Stimulated activated CD8-positive, alpha-beta memory T cell treated with anti-CD3 and anti-CD28 coated beads, Interleukin-15, amount 100 ng/mL, for 24 hours (primary cell): ENCODE measurements at regions not wholly inside any gene's neighbourhood (a gene's known extent, or its start where the extent isn't known, plus 50 kb on each side); places are given as distances from the start of the nearest gene placed in this dataset.

Experiments
- DNase-seq: peaks from one replicate; pipeline ENCODE4 v3.0.0-alpha.2; 2020; ENCODE audit warnings: low read depth

DNA sequence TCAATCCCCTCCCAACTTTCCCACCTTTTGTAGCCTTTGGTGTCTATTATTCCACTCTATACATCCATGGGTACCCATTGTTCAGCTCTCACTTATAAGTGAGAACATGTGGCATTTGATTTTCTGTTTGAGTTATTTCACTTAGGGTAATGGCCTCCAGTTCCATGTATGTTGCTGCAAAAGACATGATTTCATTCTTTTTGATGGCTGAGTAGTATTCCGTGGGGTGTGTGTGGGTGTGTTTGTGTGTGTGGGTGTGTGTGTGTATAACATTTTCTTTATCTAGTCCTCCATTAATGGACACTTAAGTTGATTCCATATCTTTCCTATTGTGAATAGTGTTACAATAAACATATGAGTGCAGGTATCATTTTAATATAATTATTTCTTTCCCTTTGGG is 157.5 kb upstream of the FSTL4 start:
- DNase-seq, result no peak

DNA sequence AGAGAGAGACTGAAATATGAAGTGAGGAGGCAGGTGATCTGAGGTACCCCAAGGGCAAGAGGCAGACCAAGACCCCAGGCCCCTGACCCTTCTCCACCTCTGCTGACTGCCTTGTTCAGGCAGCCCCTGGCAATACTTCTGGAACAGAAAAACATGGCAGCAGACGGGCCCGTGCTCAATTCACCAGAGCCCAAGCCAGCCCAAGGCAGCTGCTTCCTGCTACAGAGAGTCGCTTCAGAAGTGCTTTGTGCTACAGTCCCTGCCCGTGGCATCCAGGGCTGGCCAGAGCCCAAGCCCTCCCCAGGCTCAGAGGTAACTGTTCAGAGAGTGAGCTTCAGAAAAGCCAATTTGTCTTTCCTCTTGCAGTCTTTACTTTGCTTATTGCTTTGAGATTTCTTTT is 151.4 kb upstream of the FSTL4 start:
- no peak for DNase-seq

DNA sequence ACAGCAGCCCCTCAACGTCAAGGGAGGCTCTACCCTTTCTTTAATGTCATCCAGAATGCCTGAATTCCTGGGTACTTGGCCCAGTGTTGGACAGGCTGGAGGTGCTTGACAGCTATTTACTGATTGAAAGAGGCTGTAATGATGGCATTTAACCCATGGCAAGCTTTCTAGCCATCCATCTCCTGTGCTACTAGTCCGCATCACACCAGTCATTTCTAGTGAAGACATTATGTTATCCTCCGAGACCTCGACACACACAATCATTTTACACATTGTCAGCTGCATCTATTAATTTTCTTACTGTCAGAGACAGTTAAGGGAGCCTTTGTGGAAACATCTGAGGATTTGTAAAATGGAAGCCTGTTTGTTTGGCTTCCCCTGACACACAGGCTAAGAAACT is 149.3 kb upstream of the FSTL4 start:
- DNase-seq, result no peak

DNA sequence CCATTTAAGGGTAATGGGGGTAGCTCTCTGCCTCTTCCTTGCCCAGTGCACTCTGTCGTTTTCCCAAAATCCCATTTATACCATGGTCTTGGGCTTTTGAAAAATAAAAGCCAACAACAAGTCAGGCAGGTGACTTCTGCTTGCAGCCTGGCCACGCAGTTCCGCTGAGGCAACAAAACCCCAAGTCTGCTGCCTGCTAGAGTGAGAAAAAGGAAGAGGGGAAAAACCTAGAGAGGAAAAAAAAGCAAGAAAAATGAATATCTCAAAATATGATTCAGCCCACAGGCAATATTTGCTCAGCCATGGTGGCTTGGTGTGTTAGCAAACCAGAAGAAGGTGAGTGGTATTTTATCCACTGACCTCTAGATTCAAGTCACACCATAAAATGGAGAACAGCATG is 148.2 kb upstream of the FSTL4 start:
- DNase-seq, result no peak

DNA sequence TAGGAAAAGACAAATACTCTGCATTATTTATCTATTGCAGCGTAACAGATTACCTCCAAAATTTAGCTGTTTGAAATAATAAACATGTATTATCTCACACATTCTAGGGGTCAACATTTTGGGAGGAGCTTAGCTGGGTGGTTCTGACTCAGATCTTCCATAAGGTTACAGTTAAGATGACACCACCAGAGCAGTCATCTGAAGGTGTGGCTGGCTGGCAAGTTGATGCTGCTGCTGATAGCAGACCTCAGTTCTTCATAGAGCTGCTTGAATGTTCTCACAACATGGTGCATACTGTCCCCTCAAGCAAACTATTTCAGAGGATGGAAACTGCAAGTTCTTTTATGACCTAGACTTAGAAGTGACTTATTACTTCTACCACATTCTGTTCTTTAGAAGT is 146.3 kb upstream of the FSTL4 start:
- no peak for DNase-seq

DNA sequence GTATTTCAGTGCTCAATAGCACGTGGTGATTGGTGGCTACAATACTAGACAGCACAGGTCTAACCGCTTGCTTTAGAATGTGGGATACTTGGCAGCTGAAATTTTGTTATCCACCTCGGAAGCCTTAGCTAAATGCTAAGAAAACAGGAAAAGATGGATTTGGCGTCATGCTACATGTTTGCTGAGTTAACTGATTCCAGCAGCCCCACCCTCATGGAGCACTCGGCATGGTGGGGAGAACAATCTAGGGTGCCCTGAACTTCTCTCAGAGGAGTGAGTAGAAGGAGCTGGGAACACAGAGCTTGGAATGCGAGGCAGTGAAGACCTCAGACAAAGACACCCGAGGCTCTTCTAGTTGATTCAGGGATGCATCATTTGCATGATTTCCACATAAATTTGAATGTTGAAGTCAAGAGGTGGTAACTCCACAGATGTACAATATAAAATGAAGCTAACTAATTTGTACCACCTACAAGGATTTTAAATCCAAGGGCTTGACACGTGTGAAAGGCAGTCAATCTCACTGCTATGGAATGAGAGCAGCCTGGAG is 145.1 kb upstream of the FSTL4 start:
- no peak for DNase-seq

DNA sequence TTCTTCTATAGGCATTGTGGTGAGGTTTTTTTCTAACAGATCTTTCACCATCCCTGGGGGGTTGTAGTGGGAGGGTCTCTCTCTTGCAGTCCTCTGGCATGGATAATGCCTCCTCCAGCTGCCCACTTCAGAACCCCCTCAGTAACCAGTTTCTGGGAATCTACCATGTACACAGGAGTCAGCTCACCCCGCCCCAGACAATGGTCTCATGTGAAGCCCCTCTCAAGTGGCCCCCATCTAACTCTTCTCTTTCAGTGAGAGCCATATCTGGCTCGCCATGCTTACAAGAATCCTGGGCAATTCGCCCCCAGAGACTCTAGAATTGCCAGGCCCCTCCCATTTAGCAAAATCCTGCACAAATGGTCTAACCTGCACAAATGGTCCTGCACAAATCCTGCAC is 144.4 kb upstream of the FSTL4 start:
- DNase-seq, result no peak

DNA sequence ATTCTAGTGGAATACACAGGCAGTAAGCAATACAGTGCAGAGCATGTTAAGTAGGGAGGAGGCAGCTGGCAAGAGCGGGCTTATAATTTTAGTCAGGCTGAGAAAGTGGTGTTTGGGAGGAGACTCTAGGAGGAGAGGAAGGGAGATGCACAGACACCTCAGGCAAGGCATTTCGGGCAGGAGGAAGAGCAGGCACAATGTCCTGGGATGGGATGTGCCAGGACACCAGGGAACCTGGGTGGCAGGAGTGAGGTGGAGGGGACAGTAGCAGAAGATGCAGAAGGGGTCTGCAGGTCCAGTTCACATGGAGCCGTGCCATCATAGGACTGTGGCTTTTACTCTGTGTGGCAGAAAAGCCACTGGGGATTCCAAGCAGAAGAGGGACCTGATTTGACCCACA is 143.7 kb upstream of the FSTL4 start:
- no peak for DNase-seq

DNA sequence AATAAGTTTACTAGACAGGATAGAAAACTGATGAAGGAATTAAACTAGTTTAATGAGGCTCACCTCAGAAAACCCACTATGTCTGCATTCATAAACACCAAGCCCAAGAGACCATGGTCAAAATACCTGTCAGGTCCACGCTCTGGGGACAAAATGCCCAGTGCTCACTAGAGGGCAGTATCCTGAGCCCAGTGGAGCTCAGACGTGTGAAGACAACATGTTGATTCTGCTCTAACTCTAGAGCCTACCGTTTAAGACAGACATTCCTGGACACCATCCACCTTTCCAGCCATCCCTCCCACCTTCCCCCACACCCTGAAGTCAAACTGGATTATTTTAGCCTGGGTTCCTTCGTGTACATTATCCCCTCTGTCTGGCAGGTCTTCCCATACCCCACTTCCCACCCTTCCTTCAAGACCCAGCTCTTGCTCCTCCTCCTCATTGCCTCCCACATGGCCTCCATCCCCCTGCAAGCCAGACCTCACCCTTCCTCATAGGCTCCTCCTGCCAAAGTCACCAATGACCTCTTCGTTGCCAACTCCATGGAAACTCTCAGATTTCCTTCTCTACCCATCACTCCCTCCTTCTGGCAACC is 142.3 kb upstream of the FSTL4 start:
- no peak for DNase-seq

DNA sequence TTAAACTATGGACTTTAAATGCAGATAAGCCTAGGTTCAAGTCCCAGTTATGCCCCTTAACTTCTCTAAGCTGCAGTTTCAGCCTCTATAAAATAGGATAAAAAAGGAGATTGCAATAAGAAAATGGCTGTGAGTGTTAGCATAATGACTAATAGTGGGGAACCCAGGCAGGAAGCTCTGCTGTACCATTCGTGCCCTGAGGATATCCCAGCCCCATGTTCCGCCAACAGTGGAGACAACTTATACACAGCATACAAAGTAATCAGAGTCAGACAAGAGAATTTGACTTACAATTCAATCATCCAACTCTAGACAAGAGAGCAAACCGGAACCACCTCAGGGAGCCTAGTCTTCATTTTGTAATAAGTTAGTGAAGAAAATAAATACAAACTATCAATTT is 141.5 kb upstream of the FSTL4 start:
- no peak for DNase-seq

DNA sequence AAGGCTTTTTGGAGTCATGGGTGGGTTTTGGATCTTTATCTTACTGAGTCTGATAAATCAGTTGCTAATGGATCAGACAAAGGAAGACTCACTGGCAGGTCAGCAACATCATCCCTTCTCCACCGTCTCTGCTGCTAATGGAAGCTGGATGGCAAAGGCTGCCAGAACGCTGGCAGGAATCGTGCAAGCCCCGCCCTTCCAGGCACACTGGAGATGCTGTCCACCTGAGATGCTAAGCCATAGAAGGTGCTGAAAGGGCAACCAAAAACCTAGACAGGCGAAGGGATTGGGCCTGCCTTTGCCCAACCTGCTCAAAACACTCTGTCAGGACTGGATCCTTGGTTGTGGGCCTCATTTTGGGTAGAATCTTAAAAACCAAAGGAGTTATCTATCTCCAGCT is 139.5 kb upstream of the FSTL4 start:
- no peak for DNase-seq

DNA sequence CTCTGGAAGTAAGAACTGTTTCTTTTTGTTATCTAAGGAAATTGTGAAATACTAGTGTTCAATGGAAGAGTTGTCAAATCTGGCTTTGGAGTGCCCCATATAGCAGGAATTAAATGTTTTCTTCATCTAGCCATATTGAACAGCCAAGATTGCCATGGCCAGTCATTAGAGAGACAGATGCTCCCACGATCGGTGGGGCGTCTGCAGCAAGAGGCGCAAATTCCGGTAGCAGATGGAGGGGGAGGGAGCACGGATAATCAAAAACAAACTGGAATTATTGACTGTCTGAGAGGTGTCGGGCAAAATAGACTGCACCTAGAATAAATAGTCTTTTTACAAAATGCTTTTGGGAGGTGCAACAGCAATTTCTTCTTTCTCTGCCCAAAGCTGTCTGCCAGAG is 139.1 kb upstream of the FSTL4 start:
- DNase-seq, result no peak

DNA sequence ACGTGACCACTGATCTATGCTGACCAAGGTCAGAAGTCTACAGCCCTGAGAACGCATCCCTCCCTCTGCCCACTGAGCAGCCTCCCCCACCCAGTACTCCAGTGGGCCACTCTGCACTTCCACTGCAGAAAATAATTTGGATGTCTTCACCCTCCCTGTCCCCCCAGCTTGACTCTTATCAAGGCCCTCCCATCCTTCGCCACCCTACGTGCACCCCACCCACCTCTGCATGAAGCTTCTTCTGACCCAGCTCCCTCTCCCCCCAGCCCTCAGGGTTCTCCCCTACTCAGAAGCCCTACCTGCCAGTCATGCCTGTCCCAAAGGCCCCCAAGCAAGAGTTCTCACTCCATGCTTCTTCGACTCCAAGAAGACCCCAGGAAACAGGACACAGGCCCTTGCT is 138.5 kb upstream of the FSTL4 start:
- no peak for DNase-seq

DNA sequence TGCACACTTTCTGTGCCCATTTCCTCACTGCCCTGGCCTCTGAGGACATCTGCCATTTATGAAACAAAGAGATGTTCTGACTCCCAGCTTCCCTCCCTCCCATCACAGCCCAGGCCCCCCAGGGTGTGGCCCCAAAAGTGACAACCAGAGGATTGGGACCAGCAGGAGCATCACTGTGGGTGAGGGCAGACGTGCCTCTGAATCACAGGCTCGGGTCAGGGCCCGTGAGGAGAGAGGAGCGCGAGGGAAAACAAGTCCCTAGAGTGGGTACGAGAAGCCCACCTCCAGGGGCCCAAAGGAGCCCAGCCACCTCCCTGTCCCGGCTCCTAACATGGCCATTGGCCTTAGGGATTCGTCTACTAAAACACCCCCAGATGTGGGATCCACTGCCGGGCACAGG is 138.0 kb upstream of the FSTL4 start:
- no peak for DNase-seq

DNA sequence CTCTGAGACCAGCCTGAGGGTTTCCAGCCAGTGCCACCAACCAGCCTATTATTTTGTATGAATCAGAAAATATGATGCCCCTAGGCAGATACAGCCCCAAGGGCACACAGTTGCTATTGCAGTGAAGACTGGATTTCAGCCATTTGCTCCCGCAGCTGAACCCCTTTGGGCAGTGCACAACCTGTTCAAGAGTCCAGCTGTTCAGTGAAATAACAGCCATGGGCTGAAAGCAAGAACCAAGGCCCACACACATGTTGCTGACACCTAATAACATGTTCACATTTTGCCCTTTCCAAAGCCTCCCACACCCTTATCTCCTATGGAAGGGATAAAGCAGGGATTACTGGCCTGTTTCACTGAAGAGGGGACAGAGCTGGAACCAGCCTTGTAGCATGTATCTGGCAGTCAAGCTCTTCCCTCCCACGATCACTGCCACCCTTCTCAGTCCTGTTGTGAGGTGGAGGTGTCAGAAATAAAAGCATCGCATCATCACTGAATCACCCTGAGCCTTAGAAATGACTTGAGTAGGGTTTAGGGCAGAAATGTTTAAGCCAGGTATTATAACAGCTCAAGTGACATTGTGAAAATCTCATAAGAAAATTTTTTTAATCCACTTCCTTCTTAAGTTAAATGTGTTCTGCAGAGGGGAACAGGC is 137.1 kb upstream of the FSTL4 start:
- DNase-seq, result no peak

DNA sequence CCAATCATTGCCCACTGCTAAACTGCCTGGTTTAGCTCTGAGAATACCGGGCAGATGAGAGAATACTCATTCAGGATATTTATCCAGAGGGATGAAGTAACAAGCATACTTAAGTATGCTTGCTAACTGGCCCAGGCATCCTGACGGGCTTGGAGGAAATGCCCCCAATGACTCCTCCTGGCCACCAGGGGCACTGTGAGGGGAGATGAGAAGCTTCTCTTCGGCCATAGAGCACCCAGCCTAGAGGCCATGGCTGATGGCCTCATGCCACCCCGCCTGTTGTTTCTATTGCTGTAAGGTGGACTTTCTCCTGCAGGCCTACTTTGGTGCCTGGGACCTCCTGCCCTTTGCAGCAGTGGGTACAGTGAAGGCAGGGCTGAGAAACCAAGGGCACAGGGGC is 134.5 kb upstream of the FSTL4 start:
- DNase-seq, result no peak

DNA sequence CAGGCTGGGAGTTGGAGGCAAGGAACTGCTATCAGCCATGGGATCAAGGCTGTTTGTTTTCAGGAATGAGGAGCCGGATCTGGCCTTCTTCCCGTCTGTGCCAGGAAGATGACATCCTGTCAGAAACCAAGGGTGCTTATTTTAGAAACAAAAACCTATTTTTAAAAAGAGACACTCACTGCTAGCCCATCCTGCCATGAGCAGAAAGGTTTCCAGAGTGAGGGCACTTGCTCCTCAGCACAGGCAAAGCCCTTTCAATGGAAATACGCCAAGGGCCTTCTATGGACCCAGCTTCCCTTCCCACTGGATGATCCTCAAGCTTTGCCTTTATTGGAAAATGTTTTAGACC is 132.6 kb upstream of the FSTL4 start:
- no peak for DNase-seq

DNA sequence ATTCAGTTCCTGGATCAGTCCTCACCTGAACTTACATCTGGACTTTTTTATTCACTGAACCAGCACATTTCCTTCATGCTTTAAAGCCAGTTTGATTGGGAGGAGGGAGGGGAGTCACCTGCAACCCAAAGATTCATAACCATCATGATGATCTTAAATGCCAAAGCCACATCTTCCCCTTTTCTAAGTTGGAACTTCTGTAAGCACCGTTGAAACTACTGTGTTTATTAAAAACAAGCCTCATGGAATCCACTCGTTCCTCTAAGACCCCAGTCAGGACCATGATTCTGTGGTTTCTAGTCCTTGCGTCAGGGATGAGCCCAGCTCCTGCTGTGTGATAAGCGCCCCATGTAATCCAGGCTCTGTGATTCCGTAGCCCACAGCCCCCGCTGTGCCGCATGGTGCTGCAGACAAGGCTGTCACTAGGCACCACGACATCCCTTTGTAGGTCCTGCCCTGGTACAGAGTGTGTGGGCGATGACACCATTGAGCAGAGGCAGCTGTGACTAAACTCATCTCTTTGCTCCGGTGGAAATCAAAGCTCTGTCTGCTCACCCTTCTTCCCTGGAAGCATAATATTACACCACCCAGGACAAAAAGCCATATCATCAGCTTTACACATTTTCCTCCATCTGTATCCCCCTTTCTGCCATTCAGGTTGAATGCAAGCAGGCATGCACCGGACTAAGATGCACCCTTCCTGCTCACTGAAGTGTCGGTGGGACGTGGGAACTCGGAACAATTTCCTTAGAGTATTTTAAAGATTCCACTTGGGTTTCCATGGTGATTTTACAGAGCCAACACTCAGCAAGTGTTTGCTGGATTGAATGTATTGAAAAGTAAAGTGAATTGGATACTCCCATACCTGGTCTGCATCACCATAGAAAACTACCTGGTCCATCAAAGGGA is 132.0 kb upstream of the FSTL4 start:
- no peak for DNase-seq

DNA sequence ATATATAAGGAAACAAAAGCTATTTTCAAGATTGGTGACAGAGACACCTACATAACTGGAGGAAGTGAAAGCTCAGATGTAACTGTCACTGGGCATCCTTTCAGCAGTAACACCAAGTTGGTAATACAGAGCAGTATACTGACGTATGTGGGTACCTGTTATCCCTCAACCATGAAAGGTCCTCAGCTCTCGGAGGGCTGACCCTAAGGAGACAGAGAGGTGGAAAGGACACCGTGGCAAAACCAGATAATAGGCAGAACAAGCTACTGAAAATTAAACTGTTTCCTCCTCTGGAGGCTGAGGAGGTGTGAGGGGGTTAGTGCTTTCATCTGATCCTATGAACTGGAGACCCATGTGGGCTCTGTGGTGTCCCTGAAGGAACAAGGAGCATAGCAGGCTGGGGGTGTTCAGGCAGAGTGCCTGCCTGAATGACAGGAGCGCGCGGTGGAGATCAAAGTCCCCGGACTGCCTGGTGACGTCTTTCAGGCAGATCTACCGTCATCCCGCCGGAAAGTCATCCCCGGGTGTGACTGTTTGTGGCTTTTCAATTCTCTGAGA is 130.2 kb upstream of the FSTL4 start:
- no peak for DNase-seq

DNA sequence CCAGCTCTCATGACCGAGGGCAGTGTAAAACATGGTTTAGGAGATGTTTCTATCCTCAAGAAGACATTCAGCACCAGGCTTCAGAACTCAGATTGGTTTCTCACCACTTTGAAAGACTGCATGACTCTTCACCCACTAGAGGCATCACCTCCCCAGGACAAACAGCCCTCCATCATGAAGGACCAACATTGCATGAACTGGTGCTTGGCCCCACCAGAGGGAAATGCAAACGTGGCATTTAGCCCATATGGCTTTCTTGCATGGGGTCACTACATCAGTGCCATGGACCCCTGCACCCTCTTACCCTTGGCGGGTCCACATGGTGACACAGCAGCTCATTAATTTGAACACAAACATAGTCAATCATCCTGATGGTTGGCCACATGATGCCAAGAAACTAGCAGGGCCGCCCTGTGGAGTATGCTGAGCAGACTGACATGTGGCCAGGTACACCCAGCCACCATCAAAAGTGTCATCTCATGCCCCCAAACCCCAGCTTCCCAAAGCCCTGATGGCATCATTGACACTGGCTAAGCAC is 129.5 kb upstream of the FSTL4 start:
- no peak for DNase-seq

DNA sequence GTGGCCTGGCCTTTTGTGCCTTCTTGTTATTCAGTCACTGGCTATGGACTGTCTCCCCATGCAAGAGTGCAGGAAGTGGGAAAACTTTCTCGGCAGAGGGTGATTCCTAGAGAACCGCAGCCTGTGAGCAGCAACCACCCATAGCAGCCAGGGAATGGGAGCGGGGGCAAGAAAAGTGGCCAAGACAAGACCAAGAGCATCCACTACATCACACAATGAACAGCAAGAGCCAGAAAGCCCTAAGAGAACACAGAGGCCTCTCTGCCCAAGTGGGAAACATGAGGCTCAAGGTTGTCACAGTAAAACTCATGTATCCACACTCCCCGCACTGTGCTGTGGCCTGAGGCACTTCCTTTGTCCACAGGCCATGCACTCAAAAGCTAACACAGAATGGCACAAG is 129.1 kb upstream of the FSTL4 start:
- DNase-seq, result no peak

DNA sequence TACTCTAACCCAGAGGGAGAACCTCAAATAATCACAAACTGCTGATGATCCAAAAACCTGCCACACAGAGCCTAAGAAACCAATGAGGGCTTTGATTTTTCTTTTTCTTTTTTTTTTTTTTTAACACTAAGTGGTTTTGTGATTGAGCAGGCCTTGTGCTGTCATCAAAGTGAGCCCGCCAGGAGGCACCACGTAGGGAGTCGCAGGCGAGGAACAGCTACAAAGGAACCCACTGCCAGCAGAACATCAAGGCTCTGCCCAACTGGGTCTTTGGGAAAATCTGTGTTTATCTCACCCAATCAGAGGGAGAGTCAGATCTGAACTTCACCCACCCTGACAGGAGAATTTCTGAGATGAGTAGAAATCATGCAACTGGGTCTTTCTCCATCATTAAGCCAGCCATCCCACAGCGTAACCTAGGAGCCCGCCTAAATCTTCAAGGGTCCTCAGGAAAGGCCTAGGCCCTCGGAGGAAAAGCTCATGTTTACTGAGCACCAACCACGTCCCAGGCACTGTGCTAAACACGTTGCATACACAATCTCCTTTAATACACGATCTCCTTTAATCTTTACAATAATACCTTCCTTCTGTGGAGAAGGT is 126.9 kb upstream of the FSTL4 start:
- DNase-seq, result no peak
